K562 (cell line): ENCODE measurements at regions not wholly inside any gene's neighbourhood (a gene's known extent, or its start where the extent isn't known, plus 50 kb on each side); places are given as distances from the start of the nearest gene placed in this dataset.
A peak's percentile ranks its signal among the peaks of the same experiment; 100 is the strongest.

Experiments used
- ATAC-seq: fragments of 200-7000 bp; cut with Tn5 transposase; 3 replicates; pipeline ENCODE4 v1.9.1; 2020; ENCODE audit warnings: moderate library complexity
- BruUV-seq: library from RNA; stranded (reverse); fragments of 400-500 nt; replicated peaks from 2 replicates; lab custom pipeline; 2021; lab: Mats Ljungman, UMichigan
- CTCF ChIA-PET: fragments of 300-600 bp; formaldehyde crosslinking; extraction: SDS; loops from one replicate; lab custom pipeline; 2021; ENCODE audit warnings: low intra/inter-chr PET ratio; lab: Yijun Ruan, JAX
- POLR2A ChIA-PET: fragments of 300-600, 350-650 bp; sonication (Branson Sonifier 250); formaldehyde crosslinking; extraction: SDS; loops from one replicate; lab custom pipeline; 2021; ENCODE audit warnings: antibody characterized with exemption, inconsistent platforms; lab: Yijun Ruan, JAX
- DNase-seq, 4 experiments: peaks; one replicate each; pipeline versions ENCODE4 v3.0.0 to v3.0.0-alpha.2; 2011 to 2018; ENCODE audit warnings: low spot score in 3 of 4, mixed read lengths in 3 of 4; ENCODE audit errors: extremely low read depth in 1 of 4
- FAIRE-seq: peaks from 2 replicates; lab custom pipeline; 2011; peaks lifted over from hg19 to GRCh38; lab: Jason Lieb, UNC
- H2AFZ ChIP-seq: 2 replicates; pipeline ENCODE4 v1.6.0; 2011; ENCODE audit warnings: low read depth, low read length, control low read depth, inconsistent platforms
- H3K27ac ChIP-seq: fragments of 200-600 bp; 3 replicates; pipeline ENCODE4 v1.8.0; 2011; ENCODE audit warnings: low read depth, mild to moderate bottlenecking, control low read depth, inconsistent platforms, low read length, moderate library complexity, mixed read lengths; ENCODE audit errors: extremely low read depth
- H3K27me3 ChIP-seq, 2 experiments: fragments of 300-600 bp in 1 of 2; 2 replicates in 1 of 2; 3 replicates in 1 of 2; pipeline versions ENCODE4 v1.6.0 to v1.8.0; 2011; ENCODE audit warnings: inconsistent platforms in 2 of 2, low read length in 2 of 2, mild to moderate bottlenecking in 1 of 2, mixed read lengths in 1 of 2, moderate library complexity in 1 of 2; ENCODE audit not compliant: control insufficient read depth in 2 of 2, insufficient read depth in 2 of 2
- H3K36me3 ChIP-seq: fragments of 300-600 bp; 3 replicates; pipeline ENCODE4 v1.8.0; 2011; ENCODE audit warnings: mild to moderate bottlenecking, low read length, inconsistent platforms; ENCODE audit not compliant: control insufficient read depth, insufficient read depth
- H3K4me1 ChIP-seq, 2 experiments: fragments of 200-600 bp in 1 of 2; replicated peaks in 1 of 2; 2 replicates in 1 of 2; 3 replicates in 1 of 2; pipeline versions ENCODE4 v1.5.1 to v1.8.0; 2011; ENCODE audit warnings: inconsistent platforms in 2 of 2, low read length in 2 of 2, mild to moderate bottlenecking in 1 of 2, mixed read lengths in 1 of 2, moderate library complexity in 1 of 2; ENCODE audit not compliant: control insufficient read depth in 2 of 2, insufficient read depth in 2 of 2
- H3K4me2 ChIP-seq: 2 replicates; pipeline ENCODE4 v1.6.1; 2011; ENCODE audit warnings: low read length, control low read depth, inconsistent platforms, mixed read lengths; ENCODE audit not compliant: insufficient read depth
- H3K4me3 ChIP-seq: fragments of 200-600 bp; sonication (generic), shearing (Covaris generic); 2 replicates; pipeline ENCODE4 v1.5.1; 2016; ENCODE audit warnings: control low read depth, inconsistent platforms
- H3K79me2 ChIP-seq: fragments of 200-600 bp; 3 replicates; pipeline ENCODE4 v1.8.0; 2011; ENCODE audit warnings: low read length, inconsistent platforms; ENCODE audit not compliant: control insufficient read depth, insufficient read depth
- H3K9ac ChIP-seq, 2 experiments: 2 replicates each; pipeline versions ENCODE4 v1.6.0 to v1.6.1; 2011; ENCODE audit warnings: low read depth in 2 of 2, low read length in 2 of 2, control low read depth in 1 of 2, inconsistent platforms in 1 of 2, mild to moderate bottlenecking in 1 of 2, mixed read lengths in 1 of 2; ENCODE audit not compliant: insufficient read depth in 1 of 2
- H3K9me1 ChIP-seq: one replicate; pipeline ENCODE4 v1.6.0; 2011; ENCODE audit warnings: inconsistent platforms, mild to moderate bottlenecking, low read length, moderate library complexity; ENCODE audit not compliant: control insufficient read depth, insufficient read depth
- H3K9me3 ChIP-seq: replicated peaks from 2 replicates; pipeline ENCODE4 v1.5.1; 2011; ENCODE audit warnings: low read depth, low read length, inconsistent platforms; ENCODE audit not compliant: control insufficient read depth, insufficient read depth
- H4K20me1 ChIP-seq: replicated peaks from 2 replicates; pipeline ENCODE4 v1.6.1; 2011; ENCODE audit warnings: low read length, inconsistent platforms, mixed read lengths; ENCODE audit not compliant: control insufficient read depth, insufficient read depth
- ARHGAP35 ChIP-seq: fragments of 450-650 bp; IDR thresholded peaks from 2 replicates; pipeline ENCODE4 v1.6.1; 2018; ENCODE audit not compliant: partially characterized antibody
- BCL6 ChIP-seq: fragments of 250-450 bp; sonication (Bioruptor Pico); IDR thresholded peaks from 2 replicates; pipeline ENCODE4 v1.4.0; 2020
- HDAC3 ChIP-seq: fragments of 450-650 bp; IDR thresholded peaks from 2 replicates; pipeline ENCODE4 v1.6.1; 2018; ENCODE audit warnings: borderline replicate concordance, mild to moderate bottlenecking, moderate library complexity; ENCODE audit not compliant: partially characterized antibody
- HDAC6 ChIP-seq: IDR thresholded peaks from 2 replicates; pipeline ENCODE4 v1.6.1; 2012; ENCODE audit warnings: low read depth, mild to moderate bottlenecking, control low read depth, inconsistent platforms, low read length, moderate library complexity
- KLF16 ChIP-seq: IDR thresholded peaks from 2 replicates; pipeline ENCODE4 v1.6.1; 2016; ENCODE audit warnings: antibody characterized with exemption
- MEIS2 ChIP-seq: fragments of 450-650 bp; IDR thresholded peaks from 2 replicates; pipeline ENCODE4 v1.6.1; 2014; ENCODE audit warnings: mild to moderate bottlenecking; ENCODE audit not compliant: partially characterized antibody
- RAD21 ChIP-seq, 2 experiments: fragments of 250-450 bp in 1 of 2; fragments of 450-650 bp in 1 of 2; sonication (Bioruptor Pico) in 1 of 2; formaldehyde crosslinking in 1 of 2; IDR thresholded peaks in 1 of 2; conservative IDR thresholded peaks in 1 of 2; 2 replicates each; pipeline versions ENCODE4 v1.4.0 to v1.8.0; 2020 to 2022; ENCODE audit warnings: mild to moderate bottlenecking in 2 of 2, moderate library complexity in 1 of 2
- RBBP5 ChIP-seq: fragments of 200-600 bp; sonication (generic); IDR thresholded peaks from 2 replicates; pipeline ENCODE4 v1.6.1; 2012; ENCODE audit warnings: borderline replicate concordance, mild to moderate bottlenecking, low read length, control low read depth, inconsistent platforms; ENCODE audit not compliant: insufficient read depth, poor library complexity, severe bottlenecking
- SMAD1 ChIP-seq: fragments of 150-350 bp; IDR thresholded peaks from 2 replicates; pipeline ENCODE4 v1.6.1; 2014; ENCODE audit warnings: low read length, low read depth; ENCODE audit not compliant: partially characterized antibody
- ZBTB8A ChIP-seq: fragments of 450-650 bp; IDR thresholded peaks from 2 replicates; pipeline ENCODE4 v1.6.1; 2018; ENCODE audit warnings: mild to moderate bottlenecking, moderate library complexity; ENCODE audit not compliant: partially characterized antibody
- ZNF699 ChIP-seq: fragments of 250-450 bp; sonication (Bioruptor Pico); IDR thresholded peaks from 2 replicates; pipeline ENCODE4 v1.8.0; 2021; ENCODE audit warnings: mild to moderate bottlenecking, moderate library complexity; ENCODE audit not compliant: insufficient replicate concordance
- WGBS: fragments of 100-300 bp; shearing (Covaris generic); methylation state at CpG from one replicate; pipeline ENCODE4 v1.1.6; 2016; ENCODE audit warnings: low coverage, mixed read lengths; ENCODE audit not compliant: insufficient coverage; ENCODE audit errors: missing lambda C conversion rate; 5-methylcytosine and 5-hydroxymethylcytosine counted together
- in situ Hi-C: fragments of 300-500 bp; cut with MboI; formaldehyde crosslinking; loops from 4 replicates; pipeline ENCODE4 v1.15.0; 2018; ENCODE audit warnings: inconsistent platforms, mixed read lengths
- intact Hi-C: fragments of 100-400 bp; cut with micrococcal nuclease; formaldehyde crosslinking; loops from 2 replicates; pipeline ENCODE4 v1.14.2; 2022
- TF ChIP-seq, protein P1 (sequence below), 2 experiments: fragments of 450-650 bp; IDR thresholded peaks; 2 replicates each; pipeline ENCODE4 v1.6.1; 2018; ENCODE audit warnings: mild to moderate bottlenecking in 2 of 2, low read depth in 1 of 2; ENCODE audit not compliant: partially characterized antibody in 2 of 2
- TF ChIP-seq, protein P2 (sequence below): fragments of 250-450 bp; sonication (Bioruptor Pico); IDR thresholded peaks from 2 replicates; pipeline ENCODE4 v1.8.0; 2021; ENCODE audit warnings: borderline replicate concordance, mild to moderate bottlenecking, moderate library complexity; ENCODE audit not compliant: poor library complexity, severe bottlenecking
- TF ChIP-seq, protein P3 (sequence below): fragments of 450-650 bp; IDR thresholded peaks from 2 replicates; pipeline ENCODE4 v1.6.1; 2016

DNA sequence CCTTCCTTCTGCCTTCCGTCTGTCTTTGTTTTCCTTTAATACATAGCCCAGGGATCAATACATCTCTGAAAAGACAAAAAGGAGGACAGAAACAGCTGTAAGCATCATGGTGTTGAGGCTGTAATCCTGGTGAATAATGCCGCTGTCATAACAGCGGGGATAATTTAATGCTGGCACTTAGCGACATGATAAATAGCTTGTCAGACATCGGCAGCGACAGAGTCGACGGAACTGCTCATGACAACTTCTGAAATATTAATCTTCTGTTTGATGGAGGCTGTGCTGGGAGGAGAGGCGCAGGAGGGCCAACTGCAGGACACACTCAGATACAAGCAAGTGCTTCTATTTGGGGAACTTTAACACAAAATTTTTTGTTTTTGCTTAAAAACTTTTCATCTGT is 602.2 kb downstream of the GALR1 start:
- no peaks in the 10 kb centered on the region for H3K36me3 ChIP-seq
- ATAC-seq = no peak
- no peak overlapping the region for H3K9ac ChIP-seq
- BruUV-seq = no TSS peak
- no peaks in the 10 kb centered on the region for H3K4me1 ChIP-seq
- no peak for FAIRE-seq
- in situ Hi-C loops = no loop called here
- no peak for DNase-seq
- ChIA-PET POLR2A (no interaction called here), CTCF (no interaction called here)
- no peak overlapping the region for H3K27ac ChIP-seq
- intact Hi-C loops = no loop called here
- H2AFZ ChIP-seq = no peak overlapping the region
- H3K27me3 ChIP-seq = no peaks in the 10 kb centered on the region; a peak in 1 of 5 replicates
- WGBS = 5% methylated on average over 8 of the region's 9 CpGs
- H3K9me1 ChIP-seq = no peaks in the 10 kb centered on the region
- H3K4me2 ChIP-seq = no peak overlapping the region
- no peak overlapping the region for H3K4me3 ChIP-seq
- H3K9me3 ChIP-seq = no peaks in the 10 kb centered on the region
- no peaks in the 10 kb centered on the region for H3K79me2 ChIP-seq
- no peaks in the 10 kb centered on the region for H4K20me1 ChIP-seq
- TF ChIP-seq ZNF699 = no peak
- TF ChIP-seq SMAD1 = no peak
- TF ChIP-seq ZBTB8A = no peak
- TF ChIP-seq, protein P1, sequence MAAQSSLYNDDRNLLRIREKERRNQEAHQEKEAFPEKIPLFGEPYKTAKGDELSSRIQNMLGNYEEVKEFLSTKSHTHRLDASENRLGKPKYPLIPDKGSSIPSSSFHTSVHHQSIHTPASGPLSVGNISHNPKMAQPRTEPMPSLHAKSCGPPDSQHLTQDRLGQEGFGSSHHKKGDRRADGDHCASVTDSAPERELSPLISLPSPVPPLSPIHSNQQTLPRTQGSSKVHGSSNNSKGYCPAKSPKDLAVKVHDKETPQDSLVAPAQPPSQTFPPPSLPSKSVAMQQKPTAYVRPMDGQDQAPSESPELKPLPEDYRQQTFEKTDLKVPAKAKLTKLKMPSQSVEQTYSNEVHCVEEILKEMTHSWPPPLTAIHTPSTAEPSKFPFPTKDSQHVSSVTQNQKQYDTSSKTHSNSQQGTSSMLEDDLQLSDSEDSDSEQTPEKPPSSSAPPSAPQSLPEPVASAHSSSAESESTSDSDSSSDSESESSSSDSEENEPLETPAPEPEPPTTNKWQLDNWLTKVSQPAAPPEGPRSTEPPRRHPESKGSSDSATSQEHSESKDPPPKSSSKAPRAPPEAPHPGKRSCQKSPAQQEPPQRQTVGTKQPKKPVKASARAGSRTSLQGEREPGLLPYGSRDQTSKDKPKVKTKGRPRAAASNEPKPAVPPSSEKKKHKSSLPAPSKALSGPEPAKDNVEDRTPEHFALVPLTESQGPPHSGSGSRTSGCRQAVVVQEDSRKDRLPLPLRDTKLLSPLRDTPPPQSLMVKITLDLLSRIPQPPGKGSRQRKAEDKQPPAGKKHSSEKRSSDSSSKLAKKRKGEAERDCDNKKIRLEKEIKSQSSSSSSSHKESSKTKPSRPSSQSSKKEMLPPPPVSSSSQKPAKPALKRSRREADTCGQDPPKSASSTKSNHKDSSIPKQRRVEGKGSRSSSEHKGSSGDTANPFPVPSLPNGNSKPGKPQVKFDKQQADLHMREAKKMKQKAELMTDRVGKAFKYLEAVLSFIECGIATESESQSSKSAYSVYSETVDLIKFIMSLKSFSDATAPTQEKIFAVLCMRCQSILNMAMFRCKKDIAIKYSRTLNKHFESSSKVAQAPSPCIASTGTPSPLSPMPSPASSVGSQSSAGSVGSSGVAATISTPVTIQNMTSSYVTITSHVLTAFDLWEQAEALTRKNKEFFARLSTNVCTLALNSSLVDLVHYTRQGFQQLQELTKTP (IDR thresholded peaks at IDR 0.05; ENCODE audit: low read depth in 1 of 2, partially characterized antibody in 2 of 2) = no peak
- TF ChIP-seq, protein P2, sequence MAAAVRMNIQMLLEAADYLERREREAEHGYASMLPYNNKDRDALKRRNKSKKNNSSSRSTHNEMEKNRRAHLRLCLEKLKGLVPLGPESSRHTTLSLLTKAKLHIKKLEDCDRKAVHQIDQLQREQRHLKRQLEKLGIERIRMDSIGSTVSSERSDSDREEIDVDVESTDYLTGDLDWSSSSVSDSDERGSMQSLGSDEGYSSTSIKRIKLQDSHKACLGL (CRISPR knock-in tag) = no peak
- no peak for TF ChIP-seq HDAC3
- no peak for TF ChIP-seq ARHGAP35
- no peak for TF ChIP-seq RAD21 (CRISPR knock-in tag; conservative IDR thresholded peaks at IDR 0.05 in 1 of 2, IDR thresholded peaks at IDR 0.05 in 1 of 2)
- no peak for TF ChIP-seq KLF16
- TF ChIP-seq, protein P3, sequence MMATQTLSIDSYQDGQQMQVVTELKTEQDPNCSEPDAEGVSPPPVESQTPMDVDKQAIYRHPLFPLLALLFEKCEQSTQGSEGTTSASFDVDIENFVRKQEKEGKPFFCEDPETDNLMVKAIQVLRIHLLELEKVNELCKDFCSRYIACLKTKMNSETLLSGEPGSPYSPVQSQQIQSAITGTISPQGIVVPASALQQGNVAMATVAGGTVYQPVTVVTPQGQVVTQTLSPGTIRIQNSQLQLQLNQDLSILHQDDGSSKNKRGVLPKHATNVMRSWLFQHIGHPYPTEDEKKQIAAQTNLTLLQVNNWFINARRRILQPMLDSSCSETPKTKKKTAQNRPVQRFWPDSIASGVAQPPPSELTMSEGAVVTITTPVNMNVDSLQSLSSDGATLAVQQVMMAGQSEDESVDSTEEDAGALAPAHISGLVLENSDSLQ = peak; percentile 47; the same call in 1 of the 2 replicates
- TF ChIP-seq RBBP5 = no peak
- peak; percentile 84 for TF ChIP-seq MEIS2
- no peak for TF ChIP-seq HDAC6
- no peak for TF ChIP-seq BCL6
